ENCODE measurements at regions not wholly inside any gene's neighbourhood (a gene's known extent, or its start where the extent isn't known, plus 50 kb on each side); places are given as distances from the start of the nearest gene placed in this dataset.
"Not testable (repeated sequence)": the region's sequence is repeated elsewhere in the genome, so short reads cannot be mapped to it uniquely, and the experiment has no call there.

GRCh38 chr3:35919160-35919559 lies 279.8 kb downstream of the ARPP21 start:
- Histone ChIP-seq H3K4me2 (ENCODE audit: low read length) (no peak overlapping the region), H3K23ac (ENCODE audit: low read length) (no peak overlapping the region)

GRCh38 chr3:35921718-35922117 lies 282.4 kb downstream of the ARPP21 start:
- H3K9ac ChIP-seq (ENCODE audit: low read length) = no peak overlapping the region
- no peak overlapping the region for H2BK5ac ChIP-seq (ENCODE audit: low read length)
- H2BK15ac ChIP-seq (replicated peaks; ENCODE audit: low read depth) = no peak overlapping the region
- no peak overlapping the region for H3K23ac ChIP-seq (ENCODE audit: low read length)
- no peaks in the 10 kb centered on the region for H3K79me1 ChIP-seq (ENCODE audit: low read length)
- no CpG with 5 or more reads among the region's 4 CpGs for WGBS (ENCODE audit: extremely low coverage, insufficient coverage, low lambda C conversion rate)
- H3K4ac ChIP-seq (ENCODE audit: low read depth, low read length) = no peak overlapping the region
- H3K27ac ChIP-seq (ENCODE audit: low read depth, low read length) = no peak overlapping the region
- H4K5ac ChIP-seq (ENCODE audit: low read length) = no peak overlapping the region
- no peak overlapping the region for H3K4me3 ChIP-seq (ENCODE audit: low read length)
- H3K4me2 ChIP-seq (ENCODE audit: low read length) = no peak overlapping the region
- H3K4me1 ChIP-seq (ENCODE audit: control insufficient read depth, low read depth, low read length) = no peaks in the 10 kb centered on the region
- no peak overlapping the region for H2AK5ac ChIP-seq (ENCODE audit: low read length)
- no peak overlapping the region for H3K18ac ChIP-seq (ENCODE audit: low read length)
- no peaks in the 10 kb centered on the region for H3K79me2 ChIP-seq (ENCODE audit: control insufficient read depth, insufficient read depth, low read length)
- no peaks in the 10 kb centered on the region for H3K36me3 ChIP-seq (ENCODE audit: control insufficient read depth, insufficient read depth, low read length)
- H2BK120ac ChIP-seq (ENCODE audit: low read depth, low read length) = no peak overlapping the region
- no peak overlapping the region for H4K8ac ChIP-seq (ENCODE audit: low read depth, low read length)
- no peak overlapping the region for H3K56ac ChIP-seq (ENCODE audit: low read length)
- H3K27me3 ChIP-seq (ENCODE audit: insufficient read depth, low read length, poor library complexity) = no peaks in the 10 kb centered on the region
- DNase-seq = no peak

More at GRCh38 chr3:35919160-35919559, 279.8 kb downstream of the ARPP21 start:
- Histone ChIP-seq H2BK5ac (ENCODE audit: low read length) (no peak overlapping the region), H3K79me1 (ENCODE audit: low read length) (no peaks in the 10 kb centered on the region), H3K4ac (ENCODE audit: low read depth, low read length) (no peak overlapping the region), H4K8ac (ENCODE audit: low read depth, low read length) (no peak overlapping the region), H3K9ac (ENCODE audit: low read length) (no peak overlapping the region), H3K36me3 (ENCODE audit: control insufficient read depth, insufficient read depth, low read length) (no peaks in the 10 kb centered on the region), H3K27me3 (ENCODE audit: insufficient read depth, low read length, poor library complexity) (no peaks in the 10 kb centered on the region), H2AK5ac (ENCODE audit: low read length) (no peak overlapping the region), H3K18ac (ENCODE audit: low read length) (no peak overlapping the region), H3K4me1 (ENCODE audit: control insufficient read depth, low read depth, low read length) (no peaks in the 10 kb centered on the region), H4K5ac (ENCODE audit: low read length) (no peak overlapping the region), H3K4me3 (ENCODE audit: low read length) (no peak overlapping the region), H2BK120ac (ENCODE audit: low read depth, low read length) (no peak overlapping the region), H3K79me2 (ENCODE audit: control insufficient read depth, insufficient read depth, low read length) (no peaks in the 10 kb centered on the region), H3K56ac (ENCODE audit: low read length) (no peak overlapping the region), H2BK15ac (replicated peaks; ENCODE audit: low read depth) (no peak overlapping the region), H3K27ac (ENCODE audit: low read depth, low read length) (no peak overlapping the region)
- no CpG with 5 or more reads among the region's 6 CpGs for WGBS (ENCODE audit: extremely low coverage, insufficient coverage, low lambda C conversion rate)
- DNase-seq = no peak

GRCh38 chr3:35924070-35924469 lies 284.7 kb downstream of the ARPP21 start:
- H3K27ac ChIP-seq (ENCODE audit: low read depth, low read length) = not testable (repeated sequence)

GRCh38 chr3:35927441-35927840 lies 288.1 kb downstream of the ARPP21 start:
- no peak overlapping the region for H2BK120ac ChIP-seq (ENCODE audit: low read depth, low read length)
- H3K27me3 ChIP-seq (ENCODE audit: insufficient read depth, low read length, poor library complexity) = no peaks in the 10 kb centered on the region
- H3K4ac ChIP-seq (ENCODE audit: low read depth, low read length) = no peak overlapping the region
- no peak overlapping the region for H2BK15ac ChIP-seq (replicated peaks; ENCODE audit: low read depth)
- no peak overlapping the region for H3K23ac ChIP-seq (ENCODE audit: low read length)
- no peak for DNase-seq
- no peaks in the 10 kb centered on the region for H3K36me3 ChIP-seq (ENCODE audit: control insufficient read depth, insufficient read depth, low read length)
- no peak overlapping the region for H2BK5ac ChIP-seq (ENCODE audit: low read length)
- no peaks in the 10 kb centered on the region for H3K79me2 ChIP-seq (ENCODE audit: control insufficient read depth, insufficient read depth, low read length)
- H3K79me1 ChIP-seq (ENCODE audit: low read length) = no peaks in the 10 kb centered on the region
- H4K5ac ChIP-seq (ENCODE audit: low read length) = no peak overlapping the region
- H3K4me1 ChIP-seq (ENCODE audit: control insufficient read depth, low read depth, low read length) = no peaks in the 10 kb centered on the region
- WGBS (ENCODE audit: extremely low coverage, insufficient coverage, low lambda C conversion rate) = no CpG with 5 or more reads among the region's 3 CpGs
- H3K9ac ChIP-seq (ENCODE audit: low read length) = no peak overlapping the region
- no peak overlapping the region for H3K4me3 ChIP-seq (ENCODE audit: low read length)
- H3K27ac ChIP-seq (ENCODE audit: low read depth, low read length) = no peak overlapping the region
- no peak overlapping the region for H3K18ac ChIP-seq (ENCODE audit: low read length)
- H2AK5ac ChIP-seq (ENCODE audit: low read length) = no peak overlapping the region
- H3K4me2 ChIP-seq (ENCODE audit: low read length) = no peak overlapping the region
- no peak overlapping the region for H4K8ac ChIP-seq (ENCODE audit: low read depth, low read length)
- H3K56ac ChIP-seq (ENCODE audit: low read length) = no peak overlapping the region

More at GRCh38 chr3:35924070-35924469, 284.7 kb downstream of the ARPP21 start:
- not testable (repeated sequence) for H4K8ac ChIP-seq (ENCODE audit: low read depth, low read length); H3K79me1 ChIP-seq (ENCODE audit: low read length); H3K27me3 ChIP-seq (ENCODE audit: insufficient read depth, low read length, poor library complexity); H2BK15ac ChIP-seq (replicated peaks; ENCODE audit: low read depth); H2BK120ac ChIP-seq (ENCODE audit: low read depth, low read length); H4K5ac ChIP-seq (ENCODE audit: low read length); H3K9ac ChIP-seq (ENCODE audit: low read length); H3K23ac ChIP-seq (ENCODE audit: low read length); H3K56ac ChIP-seq (ENCODE audit: low read length); H2BK5ac ChIP-seq (ENCODE audit: low read length); H2AK5ac ChIP-seq (ENCODE audit: low read length); H3K4me2 ChIP-seq (ENCODE audit: low read length); H3K4ac ChIP-seq (ENCODE audit: low read depth, low read length); H3K36me3 ChIP-seq (ENCODE audit: control insufficient read depth, insufficient read depth, low read length); H3K18ac ChIP-seq (ENCODE audit: low read length); H3K4me1 ChIP-seq (ENCODE audit: control insufficient read depth, low read depth, low read length); H3K79me2 ChIP-seq (ENCODE audit: control insufficient read depth, insufficient read depth, low read length); H3K4me3 ChIP-seq (ENCODE audit: low read length)
- peak; percentile 89 for DNase-seq

GRCh38 chr3:35929158-35929557 lies 289.8 kb downstream of the ARPP21 start:
- H4K5ac ChIP-seq (ENCODE audit: low read length) = no peak overlapping the region
- H2BK120ac ChIP-seq (ENCODE audit: low read depth, low read length) = no peak overlapping the region
- no peak overlapping the region for H3K56ac ChIP-seq (ENCODE audit: low read length)
- H3K36me3 ChIP-seq (ENCODE audit: control insufficient read depth, insufficient read depth, low read length) = no peaks in the 10 kb centered on the region
- peak; percentile 38 for DNase-seq
- H3K9ac ChIP-seq (ENCODE audit: low read length) = no peak overlapping the region
- H3K27ac ChIP-seq (ENCODE audit: low read depth, low read length) = no peak overlapping the region
- H3K18ac ChIP-seq (ENCODE audit: low read length) = no peak overlapping the region
- H3K4ac ChIP-seq (ENCODE audit: low read depth, low read length) = no peak overlapping the region
- H2AK5ac ChIP-seq (ENCODE audit: low read length) = no peak overlapping the region
- no peak overlapping the region for H3K4me2 ChIP-seq (ENCODE audit: low read length)
- no peak overlapping the region for H4K8ac ChIP-seq (ENCODE audit: low read depth, low read length)
- WGBS (ENCODE audit: extremely low coverage, insufficient coverage, low lambda C conversion rate) = no CpG with 5 or more reads among the region's 3 CpGs
- no peaks in the 10 kb centered on the region for H3K27me3 ChIP-seq (ENCODE audit: insufficient read depth, low read length, poor library complexity)
- H3K23ac ChIP-seq (ENCODE audit: low read length) = no peak overlapping the region
- H3K79me2 ChIP-seq (ENCODE audit: control insufficient read depth, insufficient read depth, low read length) = no peaks in the 10 kb centered on the region
- no peak overlapping the region for H2BK15ac ChIP-seq (replicated peaks; ENCODE audit: low read depth)
- H3K79me1 ChIP-seq (ENCODE audit: low read length) = no peaks in the 10 kb centered on the region
- H3K4me1 ChIP-seq (ENCODE audit: control insufficient read depth, low read depth, low read length) = no peaks in the 10 kb centered on the region
- H3K4me3 ChIP-seq (ENCODE audit: low read length) = no peak overlapping the region
- no peak overlapping the region for H2BK5ac ChIP-seq (ENCODE audit: low read length)

- no peak overlapping the region for H3K4me3 ChIP-seq (ENCODE audit: low read length)
- no peak overlapping the region for H3K4ac ChIP-seq (ENCODE audit: low read depth, low read length)
- no peak overlapping the region for H3K23ac ChIP-seq (ENCODE audit: low read length)
- no peak overlapping the region for H2BK15ac ChIP-seq (replicated peaks; ENCODE audit: low read depth)
- no peak for DNase-seq
- no peaks in the 10 kb centered on the region for H3K36me3 ChIP-seq (ENCODE audit: control insufficient read depth, insufficient read depth, low read length)
- no peak overlapping the region for H3K56ac ChIP-seq (ENCODE audit: low read length)
- WGBS (ENCODE audit: extremely low coverage, insufficient coverage, low lambda C conversion rate) = no CpG with 5 or more reads among the region's 1 CpG
- no peak overlapping the region for H4K5ac ChIP-seq (ENCODE audit: low read length)
- no peak overlapping the region for H2BK120ac ChIP-seq (ENCODE audit: low read depth, low read length)
- no peaks in the 10 kb centered on the region for H3K79me1 ChIP-seq (ENCODE audit: low read length)
- H3K18ac ChIP-seq (ENCODE audit: low read length) = no peak overlapping the region
- H3K4me1 ChIP-seq (ENCODE audit: control insufficient read depth, low read depth, low read length) = no peaks in the 10 kb centered on the region
- H3K4me2 ChIP-seq (ENCODE audit: low read length) = no peak overlapping the region
- H3K79me2 ChIP-seq (ENCODE audit: control insufficient read depth, insufficient read depth, low read length) = no peaks in the 10 kb centered on the region
- no peak overlapping the region for H4K8ac ChIP-seq (ENCODE audit: low read depth, low read length)
- no peaks in the 10 kb centered on the region for H3K27me3 ChIP-seq (ENCODE audit: insufficient read depth, low read length, poor library complexity)
- H2BK5ac ChIP-seq (ENCODE audit: low read length) = no peak overlapping the region
- H3K9ac ChIP-seq (ENCODE audit: low read length) = no peak overlapping the region
- H3K27ac ChIP-seq (ENCODE audit: low read depth, low read length) = no peak overlapping the region
- no peak overlapping the region for H2AK5ac ChIP-seq (ENCODE audit: low read length)
Measured at GRCh38 chr3:35931867-35932266, 292.5 kb downstream of the ARPP21 start.

Data from mesendoderm (in vitro differentiated cells).